ENCODE measurements at regions not wholly inside any gene's neighbourhood (a gene's known extent, or its start where the extent isn't known, plus 50 kb on each side); places are given as distances from the start of the nearest gene placed in this dataset.

GRCh38 chr10:120138689-120139088 is 246.2 kb downstream of the SEC23IP start (continued):
- TF ChIP-seq CTCF (IDR thresholded peaks at IDR 0.05) (no peak), RXRA (IDR thresholded peaks at IDR 0.05; ENCODE audit: borderline replicate concordance, low read depth) (no peak), IRF3 (IDR thresholded peaks at IDR 0.05; ENCODE audit: low read depth, low read length) (no peak)

GRCh38 chr10:120145107-120145506 is 252.6 kb downstream of the SEC23IP start:
- Histone ChIP-seq H3K9me2 (no peaks in the 10 kb centered on the region), H3K27ac (ENCODE audit: low read depth in 2 of 2, low read length in 1 of 2) (no peak overlapping the region; a peak in 1 of 4 replicates), H3K9me3 (no peaks in the 10 kb centered on the region), H3K27me3 (ENCODE audit: insufficient read depth) (no peaks in the 10 kb centered on the region), H3K4me3 (ENCODE audit: low read depth in 2 of 2, low read length in 1 of 2) (no peak overlapping the region), H3K4me1 (ENCODE audit: control insufficient read depth in 1 of 2, insufficient read depth in 2 of 2, low read depth in 1 of 2, low read length in 1 of 2) (peaks cover 0 to 4% of the 10 kb centered on the region in 2 experiments; a peak in 1 of 4 replicates), H3K4me2 (no peak overlapping the region), H3K9ac (no peak overlapping the region), H3K79me2 (ENCODE audit: insufficient read depth) (no peaks in the 10 kb centered on the region), H2AFZ (ENCODE audit: low read depth) (no peak overlapping the region), H3F3A (replicated peaks; ENCODE audit: insufficient read depth) (no peaks in the 10 kb centered on the region), H3K36me3 (replicated peaks in 1 of 2; ENCODE audit: control insufficient read depth in 1 of 2, insufficient read depth in 2 of 2, low read length in 1 of 2) (no peaks in the 10 kb centered on the region), H4K20me1 (ENCODE audit: insufficient read depth) (no peaks in the 10 kb centered on the region)
- TF ChIP-seq GATA2 (CRISPR knock-in tag; IDR thresholded peaks at IDR 0.05), result peak; percentile 51; the same call in 1 of the 2 replicates
- TF ChIP-seq GABPA (IDR thresholded peaks at IDR 0.05; ENCODE audit: low read depth), result no peak
- WGBS (ENCODE audit: low lambda C conversion rate), result 28% methylated on average over 5 of the region's 5 CpGs
- ChIA-PET POLR2A (no interaction called here), CTCF (no interaction called here)
- peak; percentile 45 for DNase-seq

- POLR2A ChIA-PET, result no interaction called here
- H3K27ac ChIP-seq (ENCODE audit: low read depth in 2 of 2, low read length in 1 of 2), result no peak overlapping the region
- no peak overlapping the region for H2AFZ ChIP-seq (ENCODE audit: low read depth)
- H4K20me1 ChIP-seq (ENCODE audit: insufficient read depth), result no peaks in the 10 kb centered on the region
- H3K9me2 ChIP-seq, result no peaks in the 10 kb centered on the region
- TF ChIP-seq MEF2A (IDR thresholded peaks at IDR 0.05; ENCODE audit: borderline replicate concordance, low read depth), result no peak
- TF ChIP-seq PBX3 (IDR thresholded peaks at IDR 0.05), result no peak
- TF ChIP-seq RCOR1 (IDR thresholded peaks at IDR 0.05; ENCODE audit: low read length), result no peak
- no peak for TF ChIP-seq EZH2phosphoT487 (IDR thresholded peaks at IDR 0.05; ENCODE audit: borderline replicate concordance, low read depth)
- TF ChIP-seq TEAD4 (IDR thresholded peaks at IDR 0.05; ENCODE audit: borderline replicate concordance, insufficient read depth), result no peak
- no peak for TF ChIP-seq FOXM1 (IDR thresholded peaks at IDR 0.05; ENCODE audit: low read depth)
- no peak for TF ChIP-seq FOXJ3 (CRISPR knock-in tag; IDR thresholded peaks at IDR 0.05)
- no peak for TF ChIP-seq RAD21 (IDR thresholded peaks at IDR 0.05; ENCODE audit: low read length)
- TF ChIP-seq USF1 (IDR thresholded peaks at IDR 0.05; ENCODE audit: borderline replicate concordance, low read depth), result no peak
- no peak for TF ChIP-seq SIN3A (IDR thresholded peaks at IDR 0.05; ENCODE audit: borderline replicate concordance, low read depth, low read length)
- no peak for TF ChIP-seq MAX (IDR thresholded peaks at IDR 0.05; ENCODE audit: low read depth)
- TF ChIP-seq CHD2 (IDR thresholded peaks at IDR 0.05; ENCODE audit: low read length, partially characterized antibody), result no peak
- TF ChIP-seq EP300 (IDR thresholded peaks at IDR 0.05; ENCODE audit: borderline replicate concordance in 1 of 2, low read depth in 1 of 2, low read length in 1 of 2), result no peak
- TF ChIP-seq GATA2 (CRISPR knock-in tag; IDR thresholded peaks at IDR 0.05), result no peak
- TF ChIP-seq USF2 (IDR thresholded peaks at IDR 0.05; ENCODE audit: borderline replicate concordance, low read depth, low read length), result no peak
- TF ChIP-seq FOSL2 (IDR thresholded peaks at IDR 0.05; ENCODE audit: borderline replicate concordance, low read depth), result no peak
- no peak overlapping the region for H3K9ac ChIP-seq
- CTCF ChIA-PET, result no interaction called here
- 32% methylated on average over 5 of the region's 5 CpGs for WGBS (ENCODE audit: low lambda C conversion rate)
- H3K27me3 ChIP-seq (ENCODE audit: insufficient read depth), result no peaks in the 10 kb centered on the region
- DNase-seq, result no peak
- H3K79me2 ChIP-seq (ENCODE audit: insufficient read depth), result no peaks in the 10 kb centered on the region
- H3K9me3 ChIP-seq, result no peaks in the 10 kb centered on the region
- no peaks in the 10 kb centered on the region; a peak in 1 of 4 replicates for H3K4me1 ChIP-seq (ENCODE audit: control insufficient read depth in 1 of 2, insufficient read depth in 2 of 2, low read depth in 1 of 2, low read length in 1 of 2)
- H3K4me2 ChIP-seq, result no peak overlapping the region
- no peaks in the 10 kb centered on the region for H3K36me3 ChIP-seq (replicated peaks in 1 of 2; ENCODE audit: control insufficient read depth in 1 of 2, insufficient read depth in 2 of 2, low read length in 1 of 2)
- no peak overlapping the region for H3K4me3 ChIP-seq (ENCODE audit: low read depth in 2 of 2, low read length in 1 of 2)
- H3F3A ChIP-seq (replicated peaks; ENCODE audit: insufficient read depth), result no peaks in the 10 kb centered on the region
Measured at GRCh38 chr10:120156614-120157274, 264.2 kb downstream of the SEC23IP start.
